SK-N-SH (cell line): ENCODE measurements at regions not wholly inside any gene's neighbourhood (a gene's known extent, or its start where the extent isn't known, plus 50 kb on each side); places are given as distances from the start of the nearest gene placed in this dataset.

ENCODE experiments used
- CTCF ChIA-PET: fragments of 300-600, 350-600 bp; formaldehyde crosslinking; extraction: SDS; loops from one replicate; lab custom pipeline; 2021; lab: Yijun Ruan, JAX
- POLR2A ChIA-PET: fragments of 350-600 bp; sonication (Branson Sonifier 250); formaldehyde crosslinking; extraction: SDS; loops from one replicate; lab custom pipeline; 2020; ENCODE audit warnings: antibody characterized with exemption, inconsistent platforms; lab: Yijun Ruan, JAX
- DNase-seq: peaks from one replicate; pipeline ENCODE4 v3.0.0; 2012
- H2AFZ ChIP-seq: fragments of 200-600 bp; sonication (generic); 2 replicates; pipeline ENCODE4 v1.8.1; 2016; ENCODE audit warnings: antibody characterized with exemption, mild to moderate bottlenecking, low read depth
- H3F3A ChIP-seq: fragments of 200-600 bp; sonication (generic); replicated peaks from 2 replicates; pipeline ENCODE3; 2016; ENCODE audit warnings: antibody characterized with exemption, mild to moderate bottlenecking; ENCODE audit not compliant: insufficient read depth
- H3K27ac ChIP-seq, 2 experiments: fragments of 200-500 bp in 1 of 2; fragments of 200-600 bp in 1 of 2; sonication (Bioruptor generic) in 1 of 2; sonication (generic), shearing (Covaris generic) in 1 of 2; 2 replicates each; pipeline versions ENCODE4 v1.5.1 to v1.6.1; 2014 to 2016; ENCODE audit warnings: low read depth in 2 of 2, inconsistent platforms in 1 of 2, low read length in 1 of 2, mild to moderate bottlenecking in 1 of 2, mixed read lengths in 1 of 2
- H3K27me3 ChIP-seq: fragments of 200-600 bp; sonication (generic), shearing (Covaris generic); 2 replicates; pipeline ENCODE4 v1.6.1; 2016; ENCODE audit warnings: mixed run types; ENCODE audit not compliant: insufficient read depth
- H3K36me3 ChIP-seq, 2 experiments: fragments of 200-500 bp in 1 of 2; fragments of 200-600 bp in 1 of 2; sonication (Bioruptor generic) in 1 of 2; sonication (generic) in 1 of 2; replicated peaks in 1 of 2; 2 replicates each; pipeline versions ENCODE3 to v1.5.1; 2014 to 2016; ENCODE audit warnings: low read length in 1 of 2, mild to moderate bottlenecking in 1 of 2; ENCODE audit not compliant: insufficient read depth in 2 of 2, control insufficient read depth in 1 of 2
- H3K4me1 ChIP-seq, 2 experiments: fragments of 200-500 bp in 1 of 2; fragments of 200-600 bp in 1 of 2; sonication (Bioruptor generic) in 1 of 2; sonication (generic), shearing (Covaris generic) in 1 of 2; 2 replicates each; pipeline versions ENCODE4 v1.5.1 to v1.6.1; 2014 to 2016; ENCODE audit warnings: low read depth in 1 of 2, low read length in 1 of 2, mixed run types in 1 of 2; ENCODE audit not compliant: insufficient read depth in 2 of 2, control insufficient read depth in 1 of 2
- H3K4me2 ChIP-seq: fragments of 200-600 bp; sonication (generic), shearing (Covaris generic); 2 replicates; pipeline ENCODE4 v1.6.1; 2017; ENCODE audit warnings: mixed run types
- H3K4me3 ChIP-seq, 2 experiments: fragments of 200-500 bp in 1 of 2; fragments of 200-600 bp in 1 of 2; sonication (Bioruptor generic) in 1 of 2; sonication (generic), shearing (Covaris generic) in 1 of 2; 2 replicates each; pipeline versions ENCODE4 v1.5.1 to v1.8.1; 2014 to 2016; ENCODE audit warnings: low read depth in 2 of 2, inconsistent platforms in 1 of 2, low read length in 1 of 2, mild to moderate bottlenecking in 1 of 2, mixed read lengths in 1 of 2, moderate library complexity in 1 of 2
- H3K79me2 ChIP-seq: fragments of 200-600 bp; sonication (generic); 2 replicates; pipeline ENCODE4 v1.8.1; 2017; ENCODE audit warnings: mild to moderate bottlenecking; ENCODE audit not compliant: insufficient read depth
- H3K9ac ChIP-seq: fragments of 200-600 bp; sonication (generic); 2 replicates; pipeline ENCODE4 v1.6.1; 2017; ENCODE audit warnings: mixed run types
- H3K9me2 ChIP-seq: fragments of 200-600 bp; sonication (generic); 2 replicates; pipeline ENCODE4 v1.6.1; 2017; ENCODE audit warnings: mixed run types
- H3K9me3 ChIP-seq: fragments of 200-600 bp; sonication (generic); 2 replicates; pipeline ENCODE4 v1.6.1; 2017; ENCODE audit warnings: mixed run types, mild to moderate bottlenecking, moderate library complexity
- H4K20me1 ChIP-seq: fragments of 200-600 bp; sonication (generic); 2 replicates; pipeline ENCODE4 v1.6.1; 2017; ENCODE audit warnings: mild to moderate bottlenecking, mixed run types; ENCODE audit not compliant: insufficient read depth
- CHD2 ChIP-seq: fragments of 150-350 bp; IDR thresholded peaks from 2 replicates; pipeline ENCODE4 v1.6.1; 2018; ENCODE audit warnings: low read length; ENCODE audit not compliant: partially characterized antibody
- EP300 ChIP-seq, 2 experiments: IDR thresholded peaks; 2 replicates each; pipeline versions ENCODE4 v1.4.0 to v1.6.1; 2012; ENCODE audit warnings: borderline replicate concordance in 1 of 2, low read depth in 1 of 2, low read length in 1 of 2
- FOSL2 ChIP-seq: IDR thresholded peaks from 2 replicates; pipeline ENCODE4 v1.4.0; 2012; ENCODE audit warnings: low read depth, mild to moderate bottlenecking, moderate library complexity, borderline replicate concordance
- GABPA ChIP-seq: IDR thresholded peaks from 2 replicates; pipeline ENCODE4 v1.4.0; 2012; ENCODE audit warnings: low read depth, mild to moderate bottlenecking
- GATA2 ChIP-seq: sonication (generic); formaldehyde crosslinking; IDR thresholded peaks from 2 replicates; pipeline ENCODE4 v1.5.0; 2020; ENCODE audit warnings: mild to moderate bottlenecking, missing genetic modification reagents
- JUND ChIP-seq: IDR thresholded peaks from 2 replicates; pipeline ENCODE4 v1.4.0; 2012
- NFIC ChIP-seq: IDR thresholded peaks from 2 replicates; pipeline ENCODE4 v1.4.0; 2012; ENCODE audit warnings: borderline replicate concordance
- NRF1 ChIP-seq: IDR thresholded peaks from 2 replicates; pipeline ENCODE4 v1.6.1; 2012; ENCODE audit warnings: low read depth, mild to moderate bottlenecking, low read length
- POLR2AphosphoS5 ChIP-seq: IDR thresholded peaks from 2 replicates; pipeline ENCODE4 v1.6.1; 2012; ENCODE audit warnings: low read depth, low read length
- RCOR1 ChIP-seq: fragments of 150-350 bp; IDR thresholded peaks from 2 replicates; pipeline ENCODE4 v1.6.1; 2017; ENCODE audit warnings: antibody characterized with exemption, low read length
- RXRA ChIP-seq: IDR thresholded peaks from 2 replicates; pipeline ENCODE4 v1.4.0; 2012; ENCODE audit warnings: low read depth, mild to moderate bottlenecking, borderline replicate concordance
- SIN3A ChIP-seq: IDR thresholded peaks from 2 replicates; pipeline ENCODE4 v1.6.1; 2012; ENCODE audit warnings: low read depth, mild to moderate bottlenecking, low read length, moderate library complexity, borderline replicate concordance
- SMC3 ChIP-seq: IDR thresholded peaks from 2 replicates; pipeline ENCODE4 v1.6.1; 2012; ENCODE audit warnings: low read depth, low read length, improper control_type of control experiment
- TAF1 ChIP-seq: IDR thresholded peaks from 2 replicates; pipeline ENCODE4 v1.6.1; 2012; ENCODE audit warnings: low read depth, mild to moderate bottlenecking, low read length, moderate library complexity, borderline replicate concordance
- TEAD4 ChIP-seq: IDR thresholded peaks from 2 replicates; pipeline ENCODE4 v1.4.0; 2012; ENCODE audit warnings: mild to moderate bottlenecking, borderline replicate concordance; ENCODE audit not compliant: insufficient read depth
- WGBS: methylation state at CpG from one replicate; pipeline ENCODE4 v1.1.6; 2017; ENCODE audit warnings: low lambda C conversion rate; 5-methylcytosine and 5-hydroxymethylcytosine counted together
- TF ChIP-seq, protein P1 (sequence below): fragments of 150-350 bp; IDR thresholded peaks from 2 replicates; pipeline ENCODE4 v1.6.1; 2016; ENCODE audit warnings: mild to moderate bottlenecking, low read depth, low read length
- TF ChIP-seq, protein P2 (sequence below): IDR thresholded peaks from 2 replicates; pipeline ENCODE4 v1.4.0; 2012; ENCODE audit warnings: low read depth
- TF ChIP-seq, protein P3 (sequence below): IDR thresholded peaks from 2 replicates; pipeline ENCODE4 v1.6.1; 2012; ENCODE audit warnings: mild to moderate bottlenecking, low read depth, low read length, moderate library complexity

DNA sequence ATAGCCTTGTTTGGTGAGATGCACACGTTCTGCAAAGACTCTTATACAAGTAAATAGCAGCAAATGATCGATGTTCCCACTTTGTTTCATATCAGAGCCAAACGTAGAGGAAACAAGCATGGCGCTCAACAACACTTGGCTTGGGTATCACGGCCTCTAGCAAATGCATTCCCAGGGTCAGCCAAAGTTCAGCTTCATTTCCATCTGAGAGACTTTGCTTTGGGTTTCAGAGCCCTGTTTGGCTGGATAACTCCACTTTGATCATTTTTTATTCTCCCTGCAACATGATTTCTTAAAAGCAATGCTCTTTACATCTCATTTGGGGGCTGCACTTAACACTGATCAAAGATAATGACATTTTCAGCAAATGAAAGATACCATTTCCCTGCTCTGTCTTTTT lies 199.2 kb upstream of the FAM9B start:
- H3K36me3 ChIP-seq = no peaks in the 10 kb centered on the region
- ChIA-PET POLR2A (no interaction called here), CTCF (no interaction called here)
- H3K27ac ChIP-seq = no peak overlapping the region
- H3K27me3 ChIP-seq = no peaks in the 10 kb centered on the region
- H4K20me1 ChIP-seq = no peaks in the 10 kb centered on the region
- H3K9me2 ChIP-seq = no peaks in the 10 kb centered on the region
- H3K4me1 ChIP-seq = peaks cover 0 to 3% of the 10 kb centered on the region in 2 experiments; a peak in 1 of 4 replicates
- no peaks in the 10 kb centered on the region for H3K9me3 ChIP-seq
- no peak for TF ChIP-seq EP300 (IDR thresholded peaks at IDR 0.05; ENCODE audit: borderline replicate concordance in 1 of 2, low read depth in 1 of 2, low read length in 1 of 2)
- TF ChIP-seq GATA2 (CRISPR knock-in tag) = no peak
- TF ChIP-seq SMC3 = no peak
- TF ChIP-seq POLR2AphosphoS5 = no peak
- TF ChIP-seq SIN3A = no peak
- TF ChIP-seq GABPA = no peak
- no peak for TF ChIP-seq TEAD4
- TF ChIP-seq, protein P1, sequence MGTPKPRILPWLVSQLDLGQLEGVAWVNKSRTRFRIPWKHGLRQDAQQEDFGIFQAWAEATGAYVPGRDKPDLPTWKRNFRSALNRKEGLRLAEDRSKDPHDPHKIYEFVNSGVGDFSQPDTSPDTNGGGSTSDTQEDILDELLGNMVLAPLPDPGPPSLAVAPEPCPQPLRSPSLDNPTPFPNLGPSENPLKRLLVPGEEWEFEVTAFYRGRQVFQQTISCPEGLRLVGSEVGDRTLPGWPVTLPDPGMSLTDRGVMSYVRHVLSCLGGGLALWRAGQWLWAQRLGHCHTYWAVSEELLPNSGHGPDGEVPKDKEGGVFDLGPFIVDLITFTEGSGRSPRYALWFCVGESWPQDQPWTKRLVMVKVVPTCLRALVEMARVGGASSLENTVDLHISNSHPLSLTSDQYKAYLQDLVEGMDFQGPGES = no peak
- TF ChIP-seq NFIC = no peak
- TF ChIP-seq, protein P2, sequence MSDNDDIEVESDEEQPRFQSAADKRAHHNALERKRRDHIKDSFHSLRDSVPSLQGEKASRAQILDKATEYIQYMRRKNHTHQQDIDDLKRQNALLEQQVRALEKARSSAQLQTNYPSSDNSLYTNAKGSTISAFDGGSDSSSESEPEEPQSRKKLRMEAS = no peak
- TF ChIP-seq, protein P3, sequence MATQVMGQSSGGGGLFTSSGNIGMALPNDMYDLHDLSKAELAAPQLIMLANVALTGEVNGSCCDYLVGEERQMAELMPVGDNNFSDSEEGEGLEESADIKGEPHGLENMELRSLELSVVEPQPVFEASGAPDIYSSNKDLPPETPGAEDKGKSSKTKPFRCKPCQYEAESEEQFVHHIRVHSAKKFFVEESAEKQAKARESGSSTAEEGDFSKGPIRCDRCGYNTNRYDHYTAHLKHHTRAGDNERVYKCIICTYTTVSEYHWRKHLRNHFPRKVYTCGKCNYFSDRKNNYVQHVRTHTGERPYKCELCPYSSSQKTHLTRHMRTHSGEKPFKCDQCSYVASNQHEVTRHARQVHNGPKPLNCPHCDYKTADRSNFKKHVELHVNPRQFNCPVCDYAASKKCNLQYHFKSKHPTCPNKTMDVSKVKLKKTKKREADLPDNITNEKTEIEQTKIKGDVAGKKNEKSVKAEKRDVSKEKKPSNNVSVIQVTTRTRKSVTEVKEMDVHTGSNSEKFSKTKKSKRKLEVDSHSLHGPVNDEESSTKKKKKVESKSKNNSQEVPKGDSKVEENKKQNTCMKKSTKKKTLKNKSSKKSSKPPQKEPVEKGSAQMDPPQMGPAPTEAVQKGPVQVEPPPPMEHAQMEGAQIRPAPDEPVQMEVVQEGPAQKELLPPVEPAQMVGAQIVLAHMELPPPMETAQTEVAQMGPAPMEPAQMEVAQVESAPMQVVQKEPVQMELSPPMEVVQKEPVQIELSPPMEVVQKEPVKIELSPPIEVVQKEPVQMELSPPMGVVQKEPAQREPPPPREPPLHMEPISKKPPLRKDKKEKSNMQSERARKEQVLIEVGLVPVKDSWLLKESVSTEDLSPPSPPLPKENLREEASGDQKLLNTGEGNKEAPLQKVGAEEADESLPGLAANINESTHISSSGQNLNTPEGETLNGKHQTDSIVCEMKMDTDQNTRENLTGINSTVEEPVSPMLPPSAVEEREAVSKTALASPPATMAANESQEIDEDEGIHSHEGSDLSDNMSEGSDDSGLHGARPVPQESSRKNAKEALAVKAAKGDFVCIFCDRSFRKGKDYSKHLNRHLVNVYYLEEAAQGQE = no peak
- TF ChIP-seq RCOR1 = no peak
- TF ChIP-seq FOSL2 = no peak
- TF ChIP-seq TAF1 = no peak
- TF ChIP-seq RXRA = no peak
- no peak for TF ChIP-seq JUND
- TF ChIP-seq CHD2 = no peak
- TF ChIP-seq NRF1 = no peak
- no peak for DNase-seq
- H3K4me3 ChIP-seq = no peak overlapping the region
- H3K9ac ChIP-seq = no peak overlapping the region
- H3K79me2 ChIP-seq = no peaks in the 10 kb centered on the region
- 31% methylated on average over 5 of the region's 5 CpGs for WGBS
- H3K4me2 ChIP-seq = no peak overlapping the region
- H3F3A ChIP-seq = no peaks in the 10 kb centered on the region
- H2AFZ ChIP-seq = no peak overlapping the region
